Esophagus squamous epithelium (tissue), 5 donors: ENCODE measurements at regions not wholly inside any gene's neighbourhood (a gene's known extent, or its start where the extent isn't known, plus 50 kb on each side); places are given as distances from the start of the nearest gene placed in this dataset.

Source experiments
- DNase-seq: peaks from one replicate; lab custom pipeline; 2025; lab: John Stamatoyannopoulos, UW
- H3K27ac ChIP-seq, 4 donors: fragments of 200-600 bp; sonication (generic); one replicate each; pipeline ENCODE4 v1.5.1; 2016 to 2019; ENCODE audit warnings: mild to moderate bottlenecking in 1 of 4
- H3K27me3 ChIP-seq, 4 donors: fragments of 200-600 bp; sonication (generic); 1 replicate in 3 of 4; 2 replicates in 1 of 4; pipeline versions ENCODE4 v1.5.1 to v1.6.0; 2017 to 2021; ENCODE audit warnings: antibody characterized with exemption in 1 of 4
- H3K36me3 ChIP-seq, 3 donors: fragments of 200-600 bp; sonication (generic); one replicate each; pipeline ENCODE4 v1.5.1; 2016 to 2019
- H3K4me1 ChIP-seq, 3 donors: fragments of 200-600 bp; sonication (generic); one replicate each; pipeline ENCODE4 v1.5.1; 2017 to 2019
- H3K4me3 ChIP-seq, 4 donors: fragments of 200-600 bp; sonication (generic); 1 replicate in 3 of 4; 2 replicates in 1 of 4; pipeline ENCODE4 v1.5.1; 2016 to 2019; ENCODE audit warnings: mild to moderate bottlenecking in 2 of 4, moderate library complexity in 1 of 4
- H3K9me3 ChIP-seq, 3 donors: fragments of 200-600 bp; sonication (generic); one replicate each; pipeline ENCODE4 v1.5.1; 2016 to 2019
- CTCF ChIP-seq, 6 experiments: fragments of 450-650 bp in 4 of 6; fragments of 200-600 bp in 2 of 6; sonication (generic) in 2 of 6; IDR thresholded peaks; one replicate each; pipeline ENCODE4 v1.5.1; 2016 to 2019; ENCODE audit warnings: antibody characterized with exemption in 6 of 6, mild to moderate bottlenecking in 4 of 6, moderate library complexity in 4 of 6
- POLR2A ChIP-seq, 4 donors: fragments of 450-650 bp; IDR thresholded peaks; one replicate each; pipeline ENCODE4 v1.6.1; 2017; ENCODE audit warnings: antibody characterized with exemption in 4 of 4, mild to moderate bottlenecking in 4 of 4, moderate library complexity in 3 of 4
- WGBS, 2 donors: methylation state at CpG; one replicate each; pipeline ENCODE4 v1.1.5; 2018; 5-methylcytosine and 5-hydroxymethylcytosine counted together
- intact Hi-C: fragments of 100-400 bp; cut with DNase I; formaldehyde crosslinking; loops from one replicate; pipeline ENCODE4 v1.15.0; 2022
- donor health status: DM: yes; HTN: yes; CAD: no.

GRCh38 chr1:181296180-181296579 lies 187.1 kb upstream of the CACNA1E start:
- intact Hi-C loops: no loop called here
- Histone ChIP-seq H3K27ac (no peak overlapping the region), H3K27me3 (peaks cover 0 to 9% (median 0%) of the 10 kb centered on the region in 4 donors), H3K4me1 (no peaks in the 10 kb centered on the region), H3K4me3 (no peak overlapping the region), H3K9me3 (no peaks in the 10 kb centered on the region), H3K36me3 (no peaks in the 10 kb centered on the region)
- no peak for TF ChIP-seq POLR2A (IDR thresholded peaks at IDR 0.05)
- TF ChIP-seq CTCF (IDR thresholded peaks at IDR 0.05): no peak
- WGBS, 2 donors: 29 to 40% methylated on average over 1 to 2 of the region's 2 CpGs
- DNase-seq: no peak

- no peaks in the 10 kb centered on the region for H3K36me3 ChIP-seq
- no peaks in the 10 kb centered on the region for H3K9me3 ChIP-seq
- DNase-seq: no peak
- no peaks in the 10 kb centered on the region for H3K4me1 ChIP-seq
- intact Hi-C loops: no loop called here
- no peak for TF ChIP-seq POLR2A (IDR thresholded peaks at IDR 0.05)
- TF ChIP-seq CTCF (IDR thresholded peaks at IDR 0.05): no peak
- H3K27ac ChIP-seq: no peak overlapping the region
- peaks cover 0 to 52% (median 0%) of the 10 kb centered on the region in 4 donors for H3K27me3 ChIP-seq
- H3K4me3 ChIP-seq: no peak overlapping the region
- WGBS, 2 donors: 29 to 48% methylated on average over 2 to 3 of the region's 3 CpGs
Measured at GRCh38 chr1:181308098-181308497, 175.2 kb upstream of the CACNA1E start.

- intact Hi-C loops: no loop called here
- H3K4me1 ChIP-seq: no peaks in the 10 kb centered on the region
- no peak for DNase-seq
- H3K27me3 ChIP-seq: peaks cover 0 to 73% (median 0%) of the 10 kb centered on the region in 4 donors
- TF ChIP-seq CTCF (IDR thresholded peaks at IDR 0.05) (no peak), POLR2A (IDR thresholded peaks at IDR 0.05) (no peak)
- no peak overlapping the region for H3K4me3 ChIP-seq
- no peak overlapping the region for H3K27ac ChIP-seq
- H3K9me3 ChIP-seq: no peaks in the 10 kb centered on the region
- no peaks in the 10 kb centered on the region for H3K36me3 ChIP-seq
- WGBS, 2 donors: 56 to 61% methylated on average over 2 of the region's 2 CpGs
Measured at GRCh38 chr1:181310560-181310959, 172.8 kb upstream of the CACNA1E start.

GRCh38 chr1:181312946-181313345 lies 170.4 kb upstream of the CACNA1E start:
- Histone ChIP-seq H3K4me3 (no peak overlapping the region), H3K36me3 (no peaks in the 10 kb centered on the region), H3K9me3 (no peaks in the 10 kb centered on the region), H3K27ac (no peak overlapping the region), H3K27me3 (peaks cover under 1 to 91% (median 13%) of the 10 kb centered on the region in 4 donors), H3K4me1 (peaks cover 0 to 8% (median 0%) of the 10 kb centered on the region in 3 donors)
- no peak for DNase-seq
- intact Hi-C loops: no loop called here
- TF ChIP-seq POLR2A (IDR thresholded peaks at IDR 0.05) (no peak), CTCF (IDR thresholded peaks at IDR 0.05) (no peak)
- 35 to 50% methylated on average over 4 of the region's 4 CpGs for WGBS, 2 donors

GRCh38 chr1:181313466-181313865 lies 169.9 kb upstream of the CACNA1E start:
- H3K27me3 ChIP-seq: peaks cover 5 to 91% (median 18%) of the 10 kb centered on the region in 4 donors
- H3K4me1 ChIP-seq: peaks cover 0 to 13% (median 5%) of the 10 kb centered on the region in 3 donors
- 40 to 90% methylated on average over 1 to 2 of the region's 2 CpGs for WGBS, 2 donors
- DNase-seq: no peak
- TF ChIP-seq CTCF (IDR thresholded peaks at IDR 0.05) (no peak), POLR2A (IDR thresholded peaks at IDR 0.05) (no peak)
- H3K36me3 ChIP-seq: no peaks in the 10 kb centered on the region
- H3K9me3 ChIP-seq: no peaks in the 10 kb centered on the region
- intact Hi-C loops: no loop called here
- no peak overlapping the region for H3K4me3 ChIP-seq
- no peak overlapping the region for H3K27ac ChIP-seq
